Mammary epithelial cell (primary cell): ENCODE measurements at regions not wholly inside any gene's neighbourhood (a gene's known extent, or its start where the extent isn't known, plus 50 kb on each side); places are given as distances from the start of the nearest gene placed in this dataset.

Experiments
- EZH2 ChIP-seq: IDR thresholded peaks from 2 replicates; pipeline ENCODE4 v1.6.1; 2012; ENCODE audit warnings: low read length, inconsistent platforms, borderline replicate concordance
- TF ChIP-seq, protein P1 (sequence below), 2 donors: IDR thresholded peaks in 1 of 2; conservative IDR thresholded peaks in 1 of 2; 2 replicates each; pipeline ENCODE4 v1.5.1; 2011 to 2012; ENCODE audit warnings: inconsistent platforms in 2 of 2, low read length in 2 of 2, mild to moderate bottlenecking in 2 of 2, control low read depth in 1 of 2, low read depth in 1 of 2; ENCODE audit not compliant: insufficient read depth in 1 of 2; ENCODE audit errors: extremely low read depth in 1 of 2

DNA sequence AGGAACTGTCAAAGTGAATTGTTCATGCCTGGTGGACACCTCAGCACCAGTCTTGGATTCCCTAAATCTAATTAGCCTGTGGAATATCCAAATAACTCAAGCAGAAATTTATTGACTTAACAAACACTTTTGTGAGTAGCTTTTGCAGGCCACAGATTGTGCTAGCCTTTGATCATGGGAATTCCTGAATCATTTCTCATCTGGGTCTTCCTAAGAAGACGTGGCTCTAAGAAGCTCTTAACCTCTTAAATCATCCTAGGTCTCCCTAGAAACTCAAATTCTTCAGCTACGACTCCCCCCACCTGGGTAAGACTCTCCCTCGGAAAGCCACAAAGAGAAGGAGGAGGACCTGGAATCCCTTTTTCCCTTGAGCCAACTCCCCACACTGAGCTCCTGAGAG, 53.8 kb upstream of the PSEN2 start:
- TF ChIP-seq, protein P1, sequence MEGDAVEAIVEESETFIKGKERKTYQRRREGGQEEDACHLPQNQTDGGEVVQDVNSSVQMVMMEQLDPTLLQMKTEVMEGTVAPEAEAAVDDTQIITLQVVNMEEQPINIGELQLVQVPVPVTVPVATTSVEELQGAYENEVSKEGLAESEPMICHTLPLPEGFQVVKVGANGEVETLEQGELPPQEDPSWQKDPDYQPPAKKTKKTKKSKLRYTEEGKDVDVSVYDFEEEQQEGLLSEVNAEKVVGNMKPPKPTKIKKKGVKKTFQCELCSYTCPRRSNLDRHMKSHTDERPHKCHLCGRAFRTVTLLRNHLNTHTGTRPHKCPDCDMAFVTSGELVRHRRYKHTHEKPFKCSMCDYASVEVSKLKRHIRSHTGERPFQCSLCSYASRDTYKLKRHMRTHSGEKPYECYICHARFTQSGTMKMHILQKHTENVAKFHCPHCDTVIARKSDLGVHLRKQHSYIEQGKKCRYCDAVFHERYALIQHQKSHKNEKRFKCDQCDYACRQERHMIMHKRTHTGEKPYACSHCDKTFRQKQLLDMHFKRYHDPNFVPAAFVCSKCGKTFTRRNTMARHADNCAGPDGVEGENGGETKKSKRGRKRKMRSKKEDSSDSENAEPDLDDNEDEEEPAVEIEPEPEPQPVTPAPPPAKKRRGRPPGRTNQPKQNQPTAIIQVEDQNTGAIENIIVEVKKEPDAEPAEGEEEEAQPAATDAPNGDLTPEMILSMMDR (conservative IDR thresholded peaks at IDR 0.05 in 1 of 2, IDR thresholded peaks at IDR 0.05 in 1 of 2; ENCODE audit: extremely low read depth in 1 of 2, insufficient read depth in 1 of 2, low read depth in 1 of 2, low read length in 2 of 2), result no peak
- no peak for TF ChIP-seq EZH2
